DND-41 (cell line): ENCODE measurements at regions not wholly inside any gene's neighbourhood (a gene's known extent, or its start where the extent isn't known, plus 50 kb on each side); places are given as distances from the start of the nearest gene placed in this dataset.
"Not testable (repeated sequence)": the region's sequence is repeated elsewhere in the genome, so short reads cannot be mapped to it uniquely, and the experiment has no call there.

Source experiments
- CTCF ChIP-seq: IDR thresholded peaks from 2 replicates; pipeline ENCODE4 v1.5.1; 2012; ENCODE audit warnings: borderline replicate concordance, low read length, moderate library complexity, mild to moderate bottlenecking; ENCODE audit not compliant: poor library complexity, severe bottlenecking; ENCODE audit errors: extremely low read depth
- EZH2 ChIP-seq: IDR thresholded peaks from 3 replicates; pipeline ENCODE4 v1.6.1; 2012; ENCODE audit warnings: borderline replicate concordance, low read depth, mild to moderate bottlenecking, moderate library complexity, low read length, inconsistent platforms; ENCODE audit not compliant: severe bottlenecking

GRCh38 chr21:5071180-5071579 is 5450.2 kb upstream of the TPTE start:
- not testable (repeated sequence) for TF ChIP-seq CTCF, EZH2
